Endothelial cell of umbilical vein (primary cell): ENCODE measurements at regions not wholly inside any gene's neighbourhood (a gene's known extent, or its start where the extent isn't known, plus 50 kb on each side); places are given as distances from the start of the nearest gene placed in this dataset.
"Not testable (repeated sequence)": the region's sequence is repeated elsewhere in the genome, so short reads cannot be mapped to it uniquely, and the experiment has no call there.

Experiments
- BruUV-seq: library from RNA; stranded (reverse); fragments of 400-500 nt; replicated peaks from 2 replicates; lab custom pipeline; 2021; lab: Mats Ljungman, UMichigan
- CTCF ChIA-PET: fragments of 300-600, 350-600 bp; sonication (Branson Sonifier 250); formaldehyde crosslinking; loops from one replicate; lab custom pipeline; 2021; ENCODE audit warnings: antibody characterized with exemption, inconsistent platforms; lab: Charles Lee
- POLR2A ChIA-PET: fragments of 300-600, 350-600 bp; sonication (Branson Sonifier 250); formaldehyde crosslinking; loops from one replicate; lab custom pipeline; 2021; ENCODE audit warnings: antibody characterized with exemption, inconsistent platforms; lab: Charles Lee
- DNase-seq: peaks from one replicate; pipeline ENCODE4 v3.0.0-alpha.2; 2011; ENCODE audit warnings: low read depth, low spot score
- FAIRE-seq: peaks from 2 replicates; lab custom pipeline; 2011; peaks lifted over from hg19 to GRCh38; lab: Jason Lieb, UNC
- H2AFZ ChIP-seq: 2 replicates; pipeline ENCODE4 v1.6.0; 2012; ENCODE audit warnings: low read depth, low read length, control low read depth, inconsistent platforms
- H3K27ac ChIP-seq: 2 replicates; pipeline ENCODE4 v1.5.1; 2011; ENCODE audit warnings: low read depth, mild to moderate bottlenecking, control low read depth, low read length, moderate library complexity; ENCODE audit not compliant: insufficient read depth
- H3K27me3 ChIP-seq, 2 experiments: 2 replicates each; pipeline versions ENCODE4 v1.6.0 to v1.6.1; 2011; ENCODE audit warnings: low read length in 2 of 2, mixed read lengths in 1 of 2; ENCODE audit not compliant: control insufficient read depth in 2 of 2, insufficient read depth in 2 of 2
- H3K36me3 ChIP-seq, 2 experiments: 2 replicates in 1 of 2; 3 replicates in 1 of 2; pipeline ENCODE4 v1.5.1; 2011; ENCODE audit warnings: low read length in 2 of 2, mild to moderate bottlenecking in 1 of 2, moderate library complexity in 1 of 2; ENCODE audit not compliant: control insufficient read depth in 2 of 2, insufficient read depth in 2 of 2; ENCODE audit errors: extremely low read depth in 1 of 2
- H3K4me1 ChIP-seq: 3 replicates; pipeline ENCODE4 v1.5.1; 2011; ENCODE audit warnings: mild to moderate bottlenecking, low read length; ENCODE audit not compliant: control insufficient read depth, insufficient read depth; ENCODE audit errors: extremely low read depth
- H3K4me2 ChIP-seq: 2 replicates; pipeline ENCODE4 v1.6.1; 2011; ENCODE audit warnings: low read length, control low read depth, mixed read lengths; ENCODE audit not compliant: insufficient read depth
- H3K4me3 ChIP-seq, 3 experiments: fragments of 200-600 bp in 1 of 3; sonication (generic), shearing (Covaris generic) in 1 of 3; replicated peaks in 1 of 3; 2 replicates each; pipeline ENCODE4 v1.5.1; 2011 to 2016; ENCODE audit warnings: control low read depth in 3 of 3, low read length in 3 of 3, mild to moderate bottlenecking in 2 of 3, inconsistent platforms in 1 of 3, low read depth in 1 of 3, moderate library complexity in 1 of 3; ENCODE audit not compliant: insufficient read depth in 1 of 3
- H3K79me2 ChIP-seq: 2 replicates; pipeline ENCODE4 v1.6.0; 2012; ENCODE audit warnings: low read length, inconsistent platforms; ENCODE audit not compliant: control insufficient read depth, insufficient read depth
- H3K9ac ChIP-seq: replicated peaks from 2 replicates; pipeline ENCODE3; 2011; ENCODE audit warnings: low read length, control low read depth; ENCODE audit not compliant: insufficient read depth; ENCODE audit errors: extremely low read depth
- H3K9me1 ChIP-seq: replicated peaks from 3 replicates; pipeline ENCODE4 v1.6.0; 2011; ENCODE audit warnings: mild to moderate bottlenecking, low read length; ENCODE audit not compliant: control insufficient read depth, insufficient read depth; ENCODE audit errors: extremely low read depth
- H3K9me3 ChIP-seq: replicated peaks from 2 replicates; pipeline ENCODE4 v1.5.1; 2012; ENCODE audit warnings: low read length, inconsistent platforms; ENCODE audit not compliant: control insufficient read depth, insufficient read depth
- H4K20me1 ChIP-seq: replicated peaks from 2 replicates; pipeline ENCODE3; 2011; ENCODE audit warnings: mild to moderate bottlenecking, low read length; ENCODE audit not compliant: control insufficient read depth, insufficient read depth; ENCODE audit errors: extremely low read depth
- dilution Hi-C: fragments of 300-500 bp; cut with MboI; formaldehyde crosslinking; loops from one replicate; pipeline ENCODE4 v1.15.0; 2019; ENCODE audit warnings: low sequenced_read_pairs; ENCODE audit not compliant: extremely low pct_ligation_motif_present
- intact Hi-C: fragments of 100-400 bp; cut with micrococcal nuclease; formaldehyde crosslinking; loops from one replicate; pipeline ENCODE4 v1.10.0; 2022

GRCh38 chr15:20290606-20291005 lies 251.0 kb downstream of the GOLGA6L6 start:
- H3K27me3 ChIP-seq, H3K27ac ChIP-seq, H3K9ac ChIP-seq, H3K4me3 ChIP-seq, POLR2A ChIA-PET, BruUV-seq, H3K9me1 ChIP-seq, dilution Hi-C loops, H4K20me1 ChIP-seq, H3K4me1 ChIP-seq, DNase-seq, H3K4me2 ChIP-seq, H3K79me2 ChIP-seq, CTCF ChIA-PET, H3K36me3 ChIP-seq, intact Hi-C loops, FAIRE-seq, H2AFZ ChIP-seq: not testable (repeated sequence)
- peaks cover 35% of the 10 kb centered on the region for H3K9me3 ChIP-seq

GRCh38 chr15:20289538-20290103 lies 252.0 kb downstream of the GOLGA6L6 start:
- POLR2A ChIA-PET, dilution Hi-C loops: not testable (repeated sequence)

GRCh38 chr15:20288800-20289537 lies 252.6 kb downstream of the GOLGA6L6 start:
- intact Hi-C loops, H2AFZ ChIP-seq, FAIRE-seq, H4K20me1 ChIP-seq, H3K4me2 ChIP-seq, H3K27me3 ChIP-seq, H3K36me3 ChIP-seq, DNase-seq, dilution Hi-C loops, H3K79me2 ChIP-seq, H3K9me1 ChIP-seq, H3K4me1 ChIP-seq, POLR2A ChIA-PET, H3K4me3 ChIP-seq, CTCF ChIA-PET, H3K27ac ChIP-seq, BruUV-seq, H3K9ac ChIP-seq: not testable (repeated sequence)
- H3K9me3 ChIP-seq: peaks cover 24% of the 10 kb centered on the region

More at GRCh38 chr15:20289538-20290103, 252.0 kb downstream of the GOLGA6L6 start:
- H3K27ac ChIP-seq, H3K79me2 ChIP-seq, CTCF ChIA-PET, H3K4me1 ChIP-seq, H4K20me1 ChIP-seq, H3K27me3 ChIP-seq, H3K4me2 ChIP-seq, FAIRE-seq, H3K4me3 ChIP-seq, DNase-seq, BruUV-seq, H3K9me1 ChIP-seq, H2AFZ ChIP-seq, intact Hi-C loops, H3K9ac ChIP-seq, H3K36me3 ChIP-seq: not testable (repeated sequence)
- H3K9me3 ChIP-seq: peaks cover 26% of the 10 kb centered on the region

- dilution Hi-C loops, CTCF ChIA-PET, BruUV-seq: not testable (repeated sequence)
Measured at GRCh38 chr15:20286559-20286958, 255.0 kb downstream of the GOLGA6L6 start.

More at GRCh38 chr15:20286559-20286958, 255.0 kb downstream of the GOLGA6L6 start:
- H3K4me3 ChIP-seq, H3K36me3 ChIP-seq, H3K27ac ChIP-seq, FAIRE-seq, H3K4me2 ChIP-seq, H3K9ac ChIP-seq, H3K4me1 ChIP-seq, H3K27me3 ChIP-seq, H3K79me2 ChIP-seq, POLR2A ChIA-PET, DNase-seq, H4K20me1 ChIP-seq, intact Hi-C loops, H3K9me1 ChIP-seq, H2AFZ ChIP-seq: not testable (repeated sequence)
- peaks cover 17% of the 10 kb centered on the region for H3K9me3 ChIP-seq
